ENCODE measurements at regions not wholly inside any gene's neighbourhood (a gene's known extent, or its start where the extent isn't known, plus 50 kb on each side); places are given as distances from the start of the nearest gene placed in this dataset.

GRCh38 chr6:22638320-22638719, 69.0 kb downstream of the HDGFL1 start:
- H3K27ac ChIP-seq, result no peak overlapping the region
- intact Hi-C loops (cut with DNase I; ENCODE audit: low total_unique reads), result no loop called here
- H3K4me3 ChIP-seq, result no peak overlapping the region
- H3K9me3 ChIP-seq, result no peaks in the 10 kb centered on the region
- DNase-seq, result no peak
- WGBS, 5 donors, result 64 to 75% (median 68%) methylated on average over 2 to 3 of the region's 3 CpGs
- H3K4me1 ChIP-seq, result no peaks in the 10 kb centered on the region
- no peaks in the 10 kb centered on the region for H3K36me3 ChIP-seq
- no peaks in the 10 kb centered on the region for H3K27me3 ChIP-seq
- TF ChIP-seq POLR2AphosphoS5 (IDR thresholded peaks at IDR 0.05) (no peak), POLR2A (IDR thresholded peaks at IDR 0.05) (no peak), EP300 (IDR thresholded peaks at IDR 0.05) (no peak), CTCF (IDR thresholded peaks at IDR 0.05) (no peak)

GRCh38 chr6:22642254-22642653, 72.9 kb downstream of the HDGFL1 start:
- WGBS, 5 donors, result 62 to 77% (median 70%) methylated on average over 2 of the region's 2 CpGs

GRCh38 chr6:22643780-22644179, 74.4 kb downstream of the HDGFL1 start:
- no peaks in the 10 kb centered on the region for H3K27me3 ChIP-seq
- intact Hi-C loops (cut with DNase I; ENCODE audit: low total_unique reads), result no loop called here
- H3K27ac ChIP-seq, result no peak overlapping the region
- no peaks in the 10 kb centered on the region for H3K4me1 ChIP-seq
- peak in 1 of 2 donors; percentile 19 for DNase-seq
- no peaks in the 10 kb centered on the region for H3K9me3 ChIP-seq
- WGBS, 5 donors, result 67 to 88% (median 74%) methylated on average over 10 of the region's 10 CpGs
- no peaks in the 10 kb centered on the region for H3K36me3 ChIP-seq
- no peak for TF ChIP-seq CTCF (IDR thresholded peaks at IDR 0.05)
- TF ChIP-seq POLR2AphosphoS5 (IDR thresholded peaks at IDR 0.05), result no peak
- no peak for TF ChIP-seq POLR2A (IDR thresholded peaks at IDR 0.05)
- TF ChIP-seq EP300 (IDR thresholded peaks at IDR 0.05), result no peak
- H3K4me3 ChIP-seq, result no peak overlapping the region

More at GRCh38 chr6:22642254-22642653, 72.9 kb downstream of the HDGFL1 start:
- Histone ChIP-seq H3K4me3 (no peak overlapping the region), H3K27ac (no peak overlapping the region), H3K9me3 (no peaks in the 10 kb centered on the region), H3K4me1 (no peaks in the 10 kb centered on the region), H3K27me3 (no peaks in the 10 kb centered on the region), H3K36me3 (no peaks in the 10 kb centered on the region)
- intact Hi-C loops (cut with DNase I; ENCODE audit: low total_unique reads), result no loop called here
- TF ChIP-seq CTCF (IDR thresholded peaks at IDR 0.05), result no peak
- no peak for TF ChIP-seq POLR2AphosphoS5 (IDR thresholded peaks at IDR 0.05)
- no peak for TF ChIP-seq EP300 (IDR thresholded peaks at IDR 0.05)
- no peak for TF ChIP-seq POLR2A (IDR thresholded peaks at IDR 0.05)
- no peak for DNase-seq

GRCh38 chr6:22647719-22648118, 78.4 kb downstream of the HDGFL1 start:
- H3K4me3 ChIP-seq, result no peak overlapping the region
- H3K27me3 ChIP-seq, result no peaks in the 10 kb centered on the region
- H3K36me3 ChIP-seq, result no peaks in the 10 kb centered on the region
- H3K27ac ChIP-seq, result no peak overlapping the region
- no peaks in the 10 kb centered on the region for H3K4me1 ChIP-seq
- no peaks in the 10 kb centered on the region for H3K9me3 ChIP-seq
- intact Hi-C loops (cut with DNase I; ENCODE audit: low total_unique reads), result no loop called here
- TF ChIP-seq POLR2AphosphoS5 (IDR thresholded peaks at IDR 0.05), result no peak
- TF ChIP-seq POLR2A (IDR thresholded peaks at IDR 0.05), result no peak
- TF ChIP-seq EP300 (IDR thresholded peaks at IDR 0.05), result no peak
- no peak for TF ChIP-seq CTCF (IDR thresholded peaks at IDR 0.05)
- peak in 1 of 2 donors; percentile 53 for DNase-seq
- 41 to 81% (median 66%) methylated on average over 3 of the region's 3 CpGs for WGBS, 5 donors

Measured in stomach (tissue), 8 donors.